ENCODE measurements at regions not wholly inside any gene's neighbourhood (a gene's known extent, or its start where the extent isn't known, plus 50 kb on each side); places are given as distances from the start of the nearest gene placed in this dataset.
"Not testable (repeated sequence)": the region's sequence is repeated elsewhere in the genome, so short reads cannot be mapped to it uniquely, and the experiment has no call there.

- TF ChIP-seq POLR2AphosphoS5 (IDR thresholded peaks at IDR 0.05; ENCODE audit: low read depth, low read length) (no peak), POU2F2 (IDR thresholded peaks at IDR 0.05; ENCODE audit: low read depth, low read length) (no peak), POLR2A (IDR thresholded peaks at IDR 0.05; ENCODE audit: low read depth, low read length) (no peak)
- FAIRE-seq, result no peak
- no peak for DNase-seq (ENCODE audit: insufficient read length, low spot score)
These were observed 150.9 kb upstream of the POU3F1 start for GRCh38 chr1:38197312-38198061.

- TF ChIP-seq POLR2AphosphoS5 (IDR thresholded peaks at IDR 0.05; ENCODE audit: low read depth, low read length) (no peak), TAF1 (IDR thresholded peaks at IDR 0.05; ENCODE audit: low read depth, low read length) (no peak), SPI1 (IDR thresholded peaks at IDR 0.05; ENCODE audit: low read depth, low read length) (no peak), POLR2A (IDR thresholded peaks at IDR 0.05; ENCODE audit: low read depth, low read length) (no peak), PAX5 (IDR thresholded peaks at IDR 0.05; ENCODE audit: insufficient read depth, low read length, severe bottlenecking) (no peak), POU2F2 (IDR thresholded peaks at IDR 0.05; ENCODE audit: low read depth, low read length) (no peak)
- DNase-seq (ENCODE audit: insufficient read length, low spot score) (no peak), FAIRE-seq (no peak)
These were observed 147.9 kb upstream of the POU3F1 start for GRCh38 chr1:38194472-38194871.

GRCh38 chr1:38193040-38193439, 146.4 kb upstream of the POU3F1 start:
- no peak for TF ChIP-seq PAX5 (IDR thresholded peaks at IDR 0.05; ENCODE audit: insufficient read depth, low read length, severe bottlenecking)
- no peak for TF ChIP-seq POLR2AphosphoS5 (IDR thresholded peaks at IDR 0.05; ENCODE audit: low read depth, low read length)
- no peak for TF ChIP-seq POLR2A (IDR thresholded peaks at IDR 0.05; ENCODE audit: low read depth, low read length)
- TF ChIP-seq POU2F2 (IDR thresholded peaks at IDR 0.05; ENCODE audit: low read depth, low read length), result no peak
- no peak for TF ChIP-seq TAF1 (IDR thresholded peaks at IDR 0.05; ENCODE audit: low read depth, low read length)
- TF ChIP-seq SPI1 (IDR thresholded peaks at IDR 0.05; ENCODE audit: low read depth, low read length), result no peak
- no peak for DNase-seq (ENCODE audit: insufficient read length, low spot score)
- no peak for FAIRE-seq

GRCh38 chr1:38191461-38191860, 144.9 kb upstream of the POU3F1 start:
- TF ChIP-seq POU2F2 (IDR thresholded peaks at IDR 0.05; ENCODE audit: low read depth, low read length) (no peak), POLR2AphosphoS5 (IDR thresholded peaks at IDR 0.05; ENCODE audit: low read depth, low read length) (no peak), SPI1 (IDR thresholded peaks at IDR 0.05; ENCODE audit: low read depth, low read length) (no peak), POLR2A (IDR thresholded peaks at IDR 0.05; ENCODE audit: low read depth, low read length) (no peak), TAF1 (IDR thresholded peaks at IDR 0.05; ENCODE audit: low read depth, low read length) (no peak), PAX5 (IDR thresholded peaks at IDR 0.05; ENCODE audit: insufficient read depth, low read length, severe bottlenecking) (no peak)
- FAIRE-seq (no peak), DNase-seq (ENCODE audit: insufficient read length, low spot score) (no peak)

- TF ChIP-seq SPI1 (IDR thresholded peaks at IDR 0.05; ENCODE audit: low read depth, low read length), result no peak
- no peak for TF ChIP-seq POLR2A (IDR thresholded peaks at IDR 0.05; ENCODE audit: low read depth, low read length)
- peak; percentile 44 for TF ChIP-seq PAX5 (IDR thresholded peaks at IDR 0.05; ENCODE audit: insufficient read depth, low read length, severe bottlenecking)
- no peak for TF ChIP-seq POU2F2 (IDR thresholded peaks at IDR 0.05; ENCODE audit: low read depth, low read length)
- no peak for TF ChIP-seq POLR2AphosphoS5 (IDR thresholded peaks at IDR 0.05; ENCODE audit: low read depth, low read length)
- FAIRE-seq (no peak), DNase-seq (ENCODE audit: insufficient read length, low spot score) (no peak)
These were observed 144.4 kb upstream of the POU3F1 start for GRCh38 chr1:38190983-38191382.

- TF ChIP-seq POLR2A (IDR thresholded peaks at IDR 0.05; ENCODE audit: low read depth, low read length) (no peak), PAX5 (IDR thresholded peaks at IDR 0.05; ENCODE audit: insufficient read depth, low read length, severe bottlenecking) (no peak), POU2F2 (IDR thresholded peaks at IDR 0.05; ENCODE audit: low read depth, low read length) (no peak), TAF1 (IDR thresholded peaks at IDR 0.05; ENCODE audit: low read depth, low read length) (no peak), POLR2AphosphoS5 (IDR thresholded peaks at IDR 0.05; ENCODE audit: low read depth, low read length) (no peak), SPI1 (IDR thresholded peaks at IDR 0.05; ENCODE audit: low read depth, low read length) (no peak)
- no peak for FAIRE-seq
These were observed 141.0 kb upstream of the POU3F1 start for GRCh38 chr1:38187552-38187951.

GRCh38 chr1:38186566-38186965, 140.0 kb upstream of the POU3F1 start:
- FAIRE-seq (no peak), DNase-seq (ENCODE audit: insufficient read length, low spot score) (no peak)
- TF ChIP-seq POLR2AphosphoS5 (IDR thresholded peaks at IDR 0.05; ENCODE audit: low read depth, low read length) (no peak), POLR2A (IDR thresholded peaks at IDR 0.05; ENCODE audit: low read depth, low read length) (no peak), SPI1 (IDR thresholded peaks at IDR 0.05; ENCODE audit: low read depth, low read length) (no peak), PAX5 (IDR thresholded peaks at IDR 0.05; ENCODE audit: insufficient read depth, low read length, severe bottlenecking) (no peak), POU2F2 (IDR thresholded peaks at IDR 0.05; ENCODE audit: low read depth, low read length) (no peak), TAF1 (IDR thresholded peaks at IDR 0.05; ENCODE audit: low read depth, low read length) (no peak)

More at GRCh38 chr1:38187552-38187951, 141.0 kb upstream of the POU3F1 start:
- no peak for DNase-seq (ENCODE audit: insufficient read length, low spot score)

- no peak for FAIRE-seq
- TF ChIP-seq SPI1 (IDR thresholded peaks at IDR 0.05; ENCODE audit: low read depth, low read length) (no peak), TAF1 (IDR thresholded peaks at IDR 0.05; ENCODE audit: low read depth, low read length) (no peak), POU2F2 (IDR thresholded peaks at IDR 0.05; ENCODE audit: low read depth, low read length) (no peak), PAX5 (IDR thresholded peaks at IDR 0.05; ENCODE audit: insufficient read depth, low read length, severe bottlenecking) (no peak), POLR2A (IDR thresholded peaks at IDR 0.05; ENCODE audit: low read depth, low read length) (no peak), POLR2AphosphoS5 (IDR thresholded peaks at IDR 0.05; ENCODE audit: low read depth, low read length) (no peak)
- no peak for DNase-seq (ENCODE audit: insufficient read length, low spot score)
These were observed 139.3 kb upstream of the POU3F1 start for GRCh38 chr1:38185913-38186312.

- FAIRE-seq (no peak), DNase-seq (ENCODE audit: insufficient read length, low spot score) (no peak)
- TF ChIP-seq PAX5 (IDR thresholded peaks at IDR 0.05; ENCODE audit: insufficient read depth, low read length, severe bottlenecking) (no peak), POLR2AphosphoS5 (IDR thresholded peaks at IDR 0.05; ENCODE audit: low read depth, low read length) (no peak), POU2F2 (IDR thresholded peaks at IDR 0.05; ENCODE audit: low read depth, low read length) (no peak), POLR2A (IDR thresholded peaks at IDR 0.05; ENCODE audit: low read depth, low read length) (no peak), SPI1 (IDR thresholded peaks at IDR 0.05; ENCODE audit: low read depth, low read length) (no peak), TAF1 (IDR thresholded peaks at IDR 0.05; ENCODE audit: low read depth, low read length) (no peak)
These were observed 137.2 kb upstream of the POU3F1 start for GRCh38 chr1:38183747-38184146.

GRCh38 chr1:38183096-38183495, 136.5 kb upstream of the POU3F1 start:
- TF ChIP-seq SPI1 (IDR thresholded peaks at IDR 0.05; ENCODE audit: low read depth, low read length) (no peak), TAF1 (IDR thresholded peaks at IDR 0.05; ENCODE audit: low read depth, low read length) (no peak), PAX5 (IDR thresholded peaks at IDR 0.05; ENCODE audit: insufficient read depth, low read length, severe bottlenecking) (no peak), POLR2AphosphoS5 (IDR thresholded peaks at IDR 0.05; ENCODE audit: low read depth, low read length) (no peak), POU2F2 (IDR thresholded peaks at IDR 0.05; ENCODE audit: low read depth, low read length) (no peak), POLR2A (IDR thresholded peaks at IDR 0.05; ENCODE audit: low read depth, low read length) (no peak)
- FAIRE-seq (no peak), DNase-seq (ENCODE audit: insufficient read length, low spot score) (no peak)

GRCh38 chr1:38180388-38180787, 133.8 kb upstream of the POU3F1 start:
- not testable (repeated sequence) for DNase-seq (ENCODE audit: insufficient read length, low spot score); FAIRE-seq

Data from GM12891 (cell line).